Mesendoderm (in vitro differentiated cells): ENCODE measurements at regions not wholly inside any gene's neighbourhood (a gene's known extent, or its start where the extent isn't known, plus 50 kb on each side); places are given as distances from the start of the nearest gene placed in this dataset.

Experiments used
- DNase-seq: peaks from one replicate; pipeline ENCODE4 v3.0.0; 2013
- H2AK5ac ChIP-seq: 2 replicates; pipeline ENCODE4 v1.6.1; 2013; ENCODE audit warnings: low read length, inconsistent platforms
- H2BK120ac ChIP-seq: 2 replicates; pipeline ENCODE4 v1.6.1; 2013; ENCODE audit warnings: low read depth, mild to moderate bottlenecking, low read length, moderate library complexity, mixed read lengths
- H2BK15ac ChIP-seq: replicated peaks from 2 replicates; pipeline ENCODE4 v1.6.1; 2013; ENCODE audit warnings: low read depth, mild to moderate bottlenecking, moderate library complexity
- H2BK5ac ChIP-seq: 2 replicates; pipeline ENCODE4 v1.6.1; 2013; ENCODE audit warnings: low read length, inconsistent platforms
- H3K18ac ChIP-seq: 2 replicates; pipeline ENCODE4 v1.6.1; 2013; ENCODE audit warnings: mild to moderate bottlenecking, low read length, mixed read lengths
- H3K23ac ChIP-seq: one replicate; pipeline ENCODE4 v1.6.1; 2013; ENCODE audit warnings: low read length
- H3K27ac ChIP-seq: 2 replicates; pipeline ENCODE4 v1.5.1; 2013; ENCODE audit warnings: low read depth, mild to moderate bottlenecking, inconsistent platforms, low read length, moderate library complexity
- H3K27me3 ChIP-seq: 2 replicates; pipeline ENCODE4 v1.6.1; 2013; ENCODE audit warnings: low read length, control low read depth, mild to moderate bottlenecking, inconsistent platforms; ENCODE audit not compliant: insufficient read depth, poor library complexity
- H3K36me3 ChIP-seq: 2 replicates; pipeline ENCODE4 v1.6.1; 2013; ENCODE audit warnings: low read length, inconsistent platforms; ENCODE audit not compliant: control insufficient read depth, insufficient read depth
- H3K4ac ChIP-seq: one replicate; pipeline ENCODE4 v1.6.1; 2013; ENCODE audit warnings: low read depth, mild to moderate bottlenecking, low read length, moderate library complexity
- H3K4me1 ChIP-seq: 2 replicates; pipeline ENCODE4 v1.6.1; 2013; ENCODE audit warnings: low read depth, low read length, inconsistent platforms; ENCODE audit not compliant: control insufficient read depth
- H3K4me2 ChIP-seq: 2 replicates; pipeline ENCODE4 v1.6.1; 2013; ENCODE audit warnings: low read length
- H3K4me3 ChIP-seq: 2 replicates; pipeline ENCODE4 v1.5.1; 2013; ENCODE audit warnings: mild to moderate bottlenecking, low read length
- H3K56ac ChIP-seq: one replicate; pipeline ENCODE4 v1.6.1; 2013; ENCODE audit warnings: low read length
- H3K79me1 ChIP-seq: 2 replicates; pipeline ENCODE4 v1.6.1; 2013; ENCODE audit warnings: low read length, inconsistent platforms
- H3K79me2 ChIP-seq: 2 replicates; pipeline ENCODE4 v1.6.1; 2013; ENCODE audit warnings: mild to moderate bottlenecking, low read length; ENCODE audit not compliant: control insufficient read depth, insufficient read depth
- H3K9ac ChIP-seq: 2 replicates; pipeline ENCODE4 v1.6.1; 2013; ENCODE audit warnings: low read length, inconsistent platforms
- H4K5ac ChIP-seq: one replicate; pipeline ENCODE4 v1.6.1; 2013; ENCODE audit warnings: low read length
- H4K8ac ChIP-seq: one replicate; pipeline ENCODE4 v1.6.1; 2013; ENCODE audit warnings: low read depth, mild to moderate bottlenecking, control low read depth, low read length, moderate library complexity
- WGBS: extraction: QIAGEN DNeasy Blood & Tissue Kit; methylation state at CpG from one replicate; pipeline ENCODE4 v1.1.7; 2013; ENCODE audit warnings: low lambda C conversion rate, missing lambda C conversion rate; ENCODE audit not compliant: insufficient coverage; ENCODE audit errors: extremely low coverage; 5-methylcytosine and 5-hydroxymethylcytosine counted together

DNA sequence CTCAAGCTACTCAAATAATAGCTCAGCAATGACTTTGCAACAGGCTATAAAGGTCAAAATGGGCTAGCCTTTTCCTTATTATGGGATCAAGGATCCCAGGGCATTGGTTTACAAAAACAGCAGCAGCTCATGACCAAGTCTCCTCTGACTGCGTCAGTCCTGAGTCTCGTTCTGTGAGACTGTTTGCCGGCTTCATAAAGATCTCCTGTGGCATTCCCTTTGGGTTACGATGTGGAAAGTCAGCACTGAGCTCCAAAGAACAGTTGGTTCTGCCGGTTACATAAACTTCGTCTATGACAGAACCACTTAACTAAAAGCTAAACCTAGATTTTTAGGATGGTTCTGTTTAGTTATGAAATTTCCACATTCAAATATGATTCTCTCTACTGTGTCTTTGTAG is 674.9 kb downstream of the ZEB2 start:
- no CpG with 5 or more reads among the region's 6 CpGs for WGBS
- Histone ChIP-seq H3K4me1 (no peaks in the 10 kb centered on the region), H3K18ac (no peak overlapping the region), H3K4me2 (no peak overlapping the region), H3K4ac (no peak overlapping the region), H2BK120ac (no peak overlapping the region), H2BK5ac (no peak overlapping the region), H2BK15ac (peak overlapping the region; percentile 59), H4K8ac (no peak overlapping the region), H3K27ac (no peak overlapping the region), H4K5ac (no peak overlapping the region), H3K23ac (no peak overlapping the region), H3K79me1 (no peaks in the 10 kb centered on the region), H3K56ac (no peak overlapping the region), H3K36me3 (no peaks in the 10 kb centered on the region), H2AK5ac (no peak overlapping the region), H3K79me2 (no peaks in the 10 kb centered on the region), H3K9ac (no peak overlapping the region), H3K27me3 (no peaks in the 10 kb centered on the region), H3K4me3 (no peak overlapping the region)
- no peak for DNase-seq

- DNase-seq = no peak
- H3K79me2 ChIP-seq = no peaks in the 10 kb centered on the region
Measured at GRCh38 chr2:143843686-143844085, 676.2 kb downstream of the ZEB2 start.

DNA sequence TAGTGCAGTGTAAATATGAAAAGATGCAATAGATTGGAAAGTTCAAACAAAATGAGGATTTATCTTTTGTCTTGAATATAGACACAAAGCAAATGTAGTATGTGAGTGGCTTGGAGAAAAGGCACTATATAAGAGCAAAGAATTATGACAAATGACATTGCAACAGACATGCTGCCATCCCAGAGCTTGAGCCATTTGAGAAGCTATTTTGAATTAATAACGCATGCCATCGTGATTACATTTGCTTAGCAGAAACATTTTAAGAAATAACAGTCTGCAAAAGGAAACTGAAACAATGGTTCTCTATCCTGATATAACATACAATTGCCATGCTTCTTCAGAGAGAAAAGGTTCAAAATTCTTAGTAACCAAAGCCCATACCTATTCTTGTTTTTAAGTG is 677.1 kb downstream of the ZEB2 start:
- no peak overlapping the region for H3K27ac ChIP-seq

More at GRCh38 chr2:143843686-143844085, 676.2 kb downstream of the ZEB2 start:
- H2BK15ac ChIP-seq = no peak overlapping the region
- H3K79me1 ChIP-seq = no peaks in the 10 kb centered on the region
- H3K23ac ChIP-seq = no peak overlapping the region
- no peak overlapping the region for H3K56ac ChIP-seq
- H3K4me2 ChIP-seq = no peak overlapping the region
- H2BK5ac ChIP-seq = no peak overlapping the region
- H3K4me1 ChIP-seq = no peaks in the 10 kb centered on the region
- H3K27ac ChIP-seq = no peak overlapping the region
- H2BK120ac ChIP-seq = no peak overlapping the region
- no CpG with 5 or more reads among the region's 3 CpGs for WGBS
- H2AK5ac ChIP-seq = no peak overlapping the region
- H3K9ac ChIP-seq = no peak overlapping the region
- no peaks in the 10 kb centered on the region for H3K27me3 ChIP-seq
- H3K4me3 ChIP-seq = no peak overlapping the region
- H3K36me3 ChIP-seq = no peaks in the 10 kb centered on the region
- no peak overlapping the region for H4K5ac ChIP-seq
- H3K18ac ChIP-seq = no peak overlapping the region
- no peak overlapping the region for H4K8ac ChIP-seq
- H3K4ac ChIP-seq = no peak overlapping the region

DNA sequence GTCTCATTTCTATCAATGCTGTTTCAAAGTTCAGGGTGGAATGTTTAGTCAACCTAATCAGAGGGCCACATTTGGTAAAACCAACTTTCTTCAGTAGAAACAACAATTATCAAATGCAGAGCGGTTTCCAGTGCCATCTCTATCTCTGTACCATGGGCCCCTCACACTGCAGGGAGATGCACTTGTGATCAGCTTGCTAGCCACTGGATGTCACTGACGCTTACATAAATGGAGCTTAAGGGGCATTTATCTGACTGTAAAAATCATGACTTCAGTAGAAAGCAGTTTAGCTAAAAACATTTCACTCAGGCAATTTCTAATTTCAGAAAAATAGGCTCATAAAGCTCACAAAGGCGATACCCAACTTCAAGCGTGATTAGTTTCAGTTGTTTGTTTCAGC is 678.0 kb downstream of the ZEB2 start:
- H2BK5ac ChIP-seq = no peak overlapping the region
- H3K4me3 ChIP-seq = no peak overlapping the region
- H2BK120ac ChIP-seq = no peak overlapping the region
- no peaks in the 10 kb centered on the region for H3K27me3 ChIP-seq
- no peak overlapping the region for H3K9ac ChIP-seq
- H2BK15ac ChIP-seq = no peak overlapping the region
- H3K36me3 ChIP-seq = no peaks in the 10 kb centered on the region
- H3K79me1 ChIP-seq = no peaks in the 10 kb centered on the region
- DNase-seq = peak; percentile 45
- H3K18ac ChIP-seq = no peak overlapping the region
- no peak overlapping the region for H2AK5ac ChIP-seq
- H3K23ac ChIP-seq = no peak overlapping the region
- no peak overlapping the region for H3K4ac ChIP-seq
- no CpG with 5 or more reads among the region's 4 CpGs for WGBS
- H4K8ac ChIP-seq = no peak overlapping the region
- H3K27ac ChIP-seq = no peak overlapping the region
- no peak overlapping the region for H3K4me2 ChIP-seq
- no peaks in the 10 kb centered on the region for H3K79me2 ChIP-seq
- no peaks in the 10 kb centered on the region for H3K4me1 ChIP-seq
- no peak overlapping the region for H3K56ac ChIP-seq
- no peak overlapping the region for H4K5ac ChIP-seq

More for the DNA sequence above, 677.1 kb downstream of the ZEB2 start:
- Histone ChIP-seq H2BK15ac (no peak overlapping the region), H2BK5ac (no peak overlapping the region), H3K18ac (no peak overlapping the region), H3K27me3 (no peaks in the 10 kb centered on the region), H3K9ac (no peak overlapping the region), H4K5ac (no peak overlapping the region), H3K79me2 (no peaks in the 10 kb centered on the region), H3K4me2 (no peak overlapping the region), H3K4ac (no peak overlapping the region), H3K4me1 (no peaks in the 10 kb centered on the region), H3K56ac (no peak overlapping the region), H3K23ac (no peak overlapping the region), H3K4me3 (no peak overlapping the region), H3K79me1 (no peaks in the 10 kb centered on the region), H4K8ac (no peak overlapping the region), H2AK5ac (no peak overlapping the region), H2BK120ac (no peak overlapping the region), H3K36me3 (no peaks in the 10 kb centered on the region)
- DNase-seq = no peak
- WGBS = no CpG with 5 or more reads among the region's 2 CpGs

DNA sequence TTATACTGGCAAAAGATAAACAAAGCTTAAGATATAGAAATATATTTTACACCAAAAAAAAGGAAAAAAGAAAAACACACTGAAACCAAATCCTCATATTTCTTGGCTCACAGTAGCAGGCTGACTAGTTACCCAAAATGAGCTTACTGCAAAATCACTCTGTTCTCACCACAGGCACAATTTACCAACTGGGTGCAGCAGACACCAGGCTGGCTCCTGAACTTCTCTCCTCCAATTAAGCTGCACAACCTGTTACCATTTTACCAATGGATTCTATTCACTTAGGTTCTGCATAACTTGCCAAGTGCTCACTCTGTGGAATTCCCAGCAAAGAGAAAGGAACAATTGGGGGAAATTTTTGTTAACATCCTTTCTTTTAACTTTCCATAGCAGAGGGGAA is 679.3 kb downstream of the ZEB2 start:
- no peak overlapping the region for H2BK120ac ChIP-seq
- no peaks in the 10 kb centered on the region for H3K79me2 ChIP-seq
- H2BK15ac ChIP-seq = no peak overlapping the region
- H3K9ac ChIP-seq = no peak overlapping the region
- no peaks in the 10 kb centered on the region for H3K36me3 ChIP-seq
- H3K56ac ChIP-seq = no peak overlapping the region
- no peaks in the 10 kb centered on the region for H3K27me3 ChIP-seq
- H3K4ac ChIP-seq = no peak overlapping the region
- no peak for DNase-seq
- no peak overlapping the region for H3K27ac ChIP-seq
- H3K4me3 ChIP-seq = no peak overlapping the region
- H3K4me1 ChIP-seq = no peaks in the 10 kb centered on the region
- H3K4me2 ChIP-seq = no peak overlapping the region
- H2AK5ac ChIP-seq = no peak overlapping the region
- H4K5ac ChIP-seq = no peak overlapping the region
- H4K8ac ChIP-seq = no peak overlapping the region
- H3K23ac ChIP-seq = no peak overlapping the region
- no peak overlapping the region for H2BK5ac ChIP-seq
- no peak overlapping the region for H3K18ac ChIP-seq
- H3K79me1 ChIP-seq = no peaks in the 10 kb centered on the region

DNA sequence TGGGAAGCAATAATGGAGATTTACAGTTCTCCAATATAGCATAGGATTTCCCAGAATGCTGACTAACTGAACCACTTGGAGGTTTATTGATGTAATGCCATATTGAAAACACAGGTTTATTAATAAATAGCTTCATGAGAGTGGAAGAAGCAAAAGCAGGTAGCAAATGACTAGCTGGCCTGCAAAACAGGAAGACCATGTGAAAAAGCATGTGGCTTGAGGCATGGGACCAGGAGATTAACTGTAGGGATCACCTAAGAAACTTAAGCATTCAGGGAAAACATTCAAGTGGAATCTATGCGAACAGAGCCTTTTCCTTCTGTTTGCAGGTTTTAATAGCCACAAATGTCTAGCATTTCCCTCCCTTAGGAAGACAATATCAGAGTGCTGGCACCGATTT is 679.7 kb downstream of the ZEB2 start:
- Histone ChIP-seq H2AK5ac (no peak overlapping the region), H3K79me2 (no peaks in the 10 kb centered on the region), H3K4me1 (no peaks in the 10 kb centered on the region), H4K8ac (no peak overlapping the region), H4K5ac (no peak overlapping the region), H3K4ac (no peak overlapping the region), H3K36me3 (no peaks in the 10 kb centered on the region), H3K27me3 (no peaks in the 10 kb centered on the region), H3K9ac (no peak overlapping the region), H2BK5ac (no peak overlapping the region), H2BK120ac (no peak overlapping the region), H2BK15ac (no peak overlapping the region), H3K4me2 (no peak overlapping the region), H3K23ac (no peak overlapping the region), H3K4me3 (no peak overlapping the region), H3K79me1 (no peaks in the 10 kb centered on the region), H3K27ac (no peak overlapping the region), H3K56ac (no peak overlapping the region), H3K18ac (no peak overlapping the region)
- WGBS = no CpG with 5 or more reads among the region's 2 CpGs
- no peak for DNase-seq
